Left lung (tissue), 4 donors: ENCODE measurements at regions not wholly inside any gene's neighbourhood (a gene's known extent, or its start where the extent isn't known, plus 50 kb on each side); places are given as distances from the start of the nearest gene placed in this dataset.

ENCODE experiments used
- ATAC-seq: fragments of 200-7000 bp; cut with Tn5 transposase; one replicate; pipeline ENCODE4 v1.9.1; 2020; ENCODE audit warnings: moderate library complexity
- DNase-seq, 4 donors: peaks; one replicate each; pipeline ENCODE4 v3.0.0-alpha.2; 2013 to 2020
- H3K27ac ChIP-seq, 2 donors: fragments of 200-600 bp; sonication (generic) in 1 of 2; one replicate each; pipeline versions ENCODE4 v1.5.0 to v1.8.0; 2020 to 2021
- H3K27me3 ChIP-seq, 2 donors: fragments of 200-600 bp; sonication (generic) in 1 of 2; one replicate each; pipeline versions ENCODE4 v1.5.0 to v1.8.0; 2020 to 2021
- H3K36me3 ChIP-seq, 2 donors: fragments of 200-600 bp; sonication (generic) in 1 of 2; one replicate each; pipeline versions ENCODE4 v1.5.0 to v1.8.0; 2020 to 2021
- H3K4me1 ChIP-seq, 2 donors: fragments of 200-600 bp; one replicate each; pipeline ENCODE4 v1.8.0; 2021
- H3K4me3 ChIP-seq, 2 donors: fragments of 200-600 bp; sonication (generic) in 1 of 2; one replicate each; pipeline versions ENCODE4 v1.5.0 to v1.8.0; 2020 to 2021; ENCODE audit warnings: mild to moderate bottlenecking in 1 of 2
- H3K9me3 ChIP-seq, 2 donors: fragments of 200-600 bp; sonication (generic) in 1 of 2; one replicate each; pipeline versions ENCODE4 v1.5.0 to v1.8.0; 2020 to 2021
- intact Hi-C, 2 donors: fragments of 100-400 bp; cut with DNase I; formaldehyde crosslinking; loops; one replicate each; pipeline versions ENCODE4 v1.11.2 to v1.14.2; 2022
- TF ChIP-seq, protein P1 (sequence below), 2 donors: fragments of 200-600 bp; sonication (generic) in 1 of 2; IDR thresholded peaks; one replicate each; pipeline versions ENCODE4 v1.5.0 to v1.8.0; 2021; ENCODE audit warnings: antibody characterized with exemption in 2 of 2
- donor health status: DM: no; HTN: yes; CAD: no.
- donor health status: DM: no; HTN: no; CAD: no.

DNA sequence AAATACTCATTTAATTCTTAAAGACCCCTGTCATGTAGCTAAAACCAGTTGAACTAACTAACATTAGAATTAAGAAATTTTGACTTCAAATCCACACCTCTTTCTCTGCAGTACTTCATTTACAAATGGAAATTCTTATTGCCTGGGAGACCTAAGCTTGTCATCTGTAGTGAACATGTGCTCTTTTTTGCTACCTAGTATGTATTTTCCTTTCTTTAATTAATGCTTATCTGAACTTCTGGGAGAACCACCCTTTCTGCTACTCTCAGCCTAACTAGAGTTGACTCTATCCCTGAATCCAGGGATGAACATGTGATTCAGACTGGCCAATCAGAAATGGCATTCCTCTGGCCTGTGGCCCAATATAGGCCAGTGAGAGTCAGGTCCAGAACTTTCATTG, 75.9 kb upstream of the A1CF start:
- Histone ChIP-seq H3K36me3 (no peaks in the 10 kb centered on the region), H3K4me1 (no peaks in the 10 kb centered on the region), H3K9me3 (peaks cover 0 to 4% of the 10 kb centered on the region in 2 donors), H3K27ac (no peak overlapping the region), H3K4me3 (no peak overlapping the region), H3K27me3 (no peaks in the 10 kb centered on the region)
- DNase-seq (no peak), ATAC-seq (no peak)
- TF ChIP-seq, protein P1, sequence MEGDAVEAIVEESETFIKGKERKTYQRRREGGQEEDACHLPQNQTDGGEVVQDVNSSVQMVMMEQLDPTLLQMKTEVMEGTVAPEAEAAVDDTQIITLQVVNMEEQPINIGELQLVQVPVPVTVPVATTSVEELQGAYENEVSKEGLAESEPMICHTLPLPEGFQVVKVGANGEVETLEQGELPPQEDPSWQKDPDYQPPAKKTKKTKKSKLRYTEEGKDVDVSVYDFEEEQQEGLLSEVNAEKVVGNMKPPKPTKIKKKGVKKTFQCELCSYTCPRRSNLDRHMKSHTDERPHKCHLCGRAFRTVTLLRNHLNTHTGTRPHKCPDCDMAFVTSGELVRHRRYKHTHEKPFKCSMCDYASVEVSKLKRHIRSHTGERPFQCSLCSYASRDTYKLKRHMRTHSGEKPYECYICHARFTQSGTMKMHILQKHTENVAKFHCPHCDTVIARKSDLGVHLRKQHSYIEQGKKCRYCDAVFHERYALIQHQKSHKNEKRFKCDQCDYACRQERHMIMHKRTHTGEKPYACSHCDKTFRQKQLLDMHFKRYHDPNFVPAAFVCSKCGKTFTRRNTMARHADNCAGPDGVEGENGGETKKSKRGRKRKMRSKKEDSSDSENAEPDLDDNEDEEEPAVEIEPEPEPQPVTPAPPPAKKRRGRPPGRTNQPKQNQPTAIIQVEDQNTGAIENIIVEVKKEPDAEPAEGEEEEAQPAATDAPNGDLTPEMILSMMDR (IDR thresholded peaks at IDR 0.05): no peak
- intact Hi-C loops: no loop called here

DNA sequence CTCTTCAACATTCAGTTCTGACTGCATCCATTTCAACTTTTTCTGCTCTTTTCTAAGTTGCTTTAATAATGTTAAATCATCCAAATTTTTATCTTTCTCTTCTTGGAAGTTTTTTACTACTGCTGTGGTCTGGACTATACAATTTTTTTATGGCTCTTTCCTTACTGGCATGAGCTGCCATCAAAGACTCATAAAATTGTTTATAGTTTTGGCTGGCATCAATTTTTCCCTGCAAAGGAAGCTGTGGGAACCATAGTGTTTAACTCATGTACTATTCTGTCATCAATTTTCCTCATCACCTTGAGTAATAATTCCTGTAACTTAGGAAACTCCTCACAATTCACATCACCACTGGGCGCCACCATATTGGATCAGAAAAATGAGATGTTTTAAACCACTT, 77.6 kb upstream of the A1CF start:
- no peak overlapping the region for H3K27ac ChIP-seq
- DNase-seq (no peak), ATAC-seq (no peak)
- TF ChIP-seq, protein P1 (IDR thresholded peaks at IDR 0.05): no peak
- no peaks in the 10 kb centered on the region for H3K36me3 ChIP-seq
- intact Hi-C loops: no loop called here
- no peaks in the 10 kb centered on the region for H3K4me1 ChIP-seq
- H3K9me3 ChIP-seq: peaks cover 0 to 4% of the 10 kb centered on the region in 2 donors
- no peaks in the 10 kb centered on the region for H3K27me3 ChIP-seq
- H3K4me3 ChIP-seq: no peak overlapping the region

DNA sequence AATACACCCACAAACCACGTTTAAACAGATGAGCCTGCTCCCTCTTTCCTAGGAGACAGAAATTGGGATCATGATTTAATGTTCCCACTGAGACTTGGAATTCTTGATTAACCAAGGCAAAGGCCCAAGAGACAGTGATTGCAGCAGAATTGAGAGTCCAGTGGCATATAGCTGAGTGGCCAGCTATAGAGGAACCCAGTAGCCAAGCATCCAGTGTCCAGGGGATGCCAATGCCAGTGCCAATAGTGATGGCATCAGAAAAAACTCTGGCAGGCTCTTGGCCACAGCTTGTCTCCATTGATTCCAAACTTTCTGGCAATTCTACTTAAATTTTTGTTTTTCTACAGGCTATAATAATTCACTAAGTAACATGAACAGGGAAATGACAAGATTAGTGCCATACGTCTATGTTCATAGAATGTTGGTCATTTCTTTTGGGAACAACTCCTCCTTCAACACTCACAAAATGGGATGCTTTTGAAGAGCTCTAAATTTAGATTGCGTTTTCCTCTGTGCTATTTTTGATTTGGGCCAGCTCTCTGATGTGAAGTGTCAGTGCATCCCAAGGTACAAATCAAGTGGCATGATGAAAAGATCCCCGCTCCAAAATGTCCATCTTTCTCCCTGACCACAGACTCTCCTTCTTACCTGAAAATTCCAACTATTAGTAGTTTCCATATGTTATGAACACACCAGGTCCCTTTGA, 83.1 kb upstream of the A1CF start:
- DNase-seq (no peak), ATAC-seq (no peak)
- Histone ChIP-seq H3K27me3 (no peaks in the 10 kb centered on the region), H3K27ac (no peak overlapping the region), H3K9me3 (peaks cover 0 to 4% of the 10 kb centered on the region in 2 donors), H3K4me3 (no peak overlapping the region), H3K4me1 (no peaks in the 10 kb centered on the region), H3K36me3 (no peaks in the 10 kb centered on the region)
- intact Hi-C loops: no loop called here
- TF ChIP-seq, protein P1 (IDR thresholded peaks at IDR 0.05): no peak

DNA sequence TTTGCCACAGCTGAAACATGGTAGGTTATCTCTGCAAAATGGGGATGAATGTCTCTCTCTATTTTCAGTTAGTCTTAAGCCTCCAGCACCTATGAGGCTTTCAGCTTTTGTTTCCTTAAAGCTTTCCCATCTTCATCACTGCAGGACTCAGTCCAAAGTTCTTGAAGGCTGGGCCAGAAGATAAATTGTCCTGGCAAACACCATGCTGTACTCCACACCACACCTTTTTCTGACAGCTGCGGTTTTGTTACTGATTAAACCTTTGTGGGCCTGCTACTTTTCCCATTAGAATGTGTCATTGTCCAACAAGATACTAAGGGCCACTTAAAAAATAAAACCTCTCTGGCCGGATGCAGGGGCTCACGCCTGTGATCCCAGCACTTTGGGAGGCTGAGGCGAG, 87.2 kb upstream of the A1CF start:
- H3K4me1 ChIP-seq: no peaks in the 10 kb centered on the region
- TF ChIP-seq, protein P1 (IDR thresholded peaks at IDR 0.05): no peak
- H3K27ac ChIP-seq: no peak overlapping the region
- no peaks in the 10 kb centered on the region for H3K27me3 ChIP-seq
- no peaks in the 10 kb centered on the region for H3K36me3 ChIP-seq
- no peaks in the 10 kb centered on the region for H3K9me3 ChIP-seq
- intact Hi-C loops: no loop called here
- DNase-seq: no peak
- no peak for ATAC-seq
- no peak overlapping the region for H3K4me3 ChIP-seq

DNA sequence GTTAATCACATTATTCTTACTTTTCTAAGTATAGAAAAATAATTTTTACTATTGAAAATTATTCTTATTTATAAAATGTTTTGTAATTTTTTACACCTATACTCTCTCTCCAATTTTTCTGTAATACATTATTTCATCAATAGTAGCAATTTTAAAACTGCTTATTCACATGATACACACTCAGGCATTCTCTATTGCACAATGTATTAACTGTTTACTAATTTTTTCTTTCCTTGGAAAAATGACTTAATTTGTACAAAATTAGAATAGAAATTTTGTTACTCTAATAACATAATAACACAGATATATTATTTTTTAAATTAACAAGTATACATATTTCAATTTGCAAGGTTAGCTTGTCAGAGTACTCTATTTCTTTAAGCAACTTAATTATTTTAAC, 92.9 kb upstream of the PRKG1 start:
- no peaks in the 10 kb centered on the region for H3K4me1 ChIP-seq
- ATAC-seq (no peak), DNase-seq (no peak)
- no peak overlapping the region for H3K27ac ChIP-seq
- intact Hi-C loops: no loop called here
- H3K4me3 ChIP-seq: no peak overlapping the region
- no peaks in the 10 kb centered on the region for H3K27me3 ChIP-seq
- TF ChIP-seq, protein P1 (IDR thresholded peaks at IDR 0.05): no peak
- no peaks in the 10 kb centered on the region for H3K9me3 ChIP-seq
- H3K36me3 ChIP-seq: no peaks in the 10 kb centered on the region
